HG02870 (cell line): ENCODE measurements at regions not wholly inside any gene's neighbourhood (a gene's known extent, or its start where the extent isn't known, plus 50 kb on each side); places are given as distances from the start of the nearest gene placed in this dataset.
"Not testable (repeated sequence)": the region's sequence is repeated elsewhere in the genome, so short reads cannot be mapped to it uniquely, and the experiment has no call there.

ENCODE experiments used
- ATAC-seq: cut with Tn5 transposase; IDR thresholded peaks from one replicate; pipeline ENCODE4 v1.9.1; 2021; ENCODE audit warnings: mild to moderate bottlenecking, moderate library complexity; ENCODE audit not compliant: unreplicated experiment

- no peak for ATAC-seq
Observed at GRCh38 chr13:53101883-53102282, 73.3 kb downstream of the OLFM4 start.

DNA sequence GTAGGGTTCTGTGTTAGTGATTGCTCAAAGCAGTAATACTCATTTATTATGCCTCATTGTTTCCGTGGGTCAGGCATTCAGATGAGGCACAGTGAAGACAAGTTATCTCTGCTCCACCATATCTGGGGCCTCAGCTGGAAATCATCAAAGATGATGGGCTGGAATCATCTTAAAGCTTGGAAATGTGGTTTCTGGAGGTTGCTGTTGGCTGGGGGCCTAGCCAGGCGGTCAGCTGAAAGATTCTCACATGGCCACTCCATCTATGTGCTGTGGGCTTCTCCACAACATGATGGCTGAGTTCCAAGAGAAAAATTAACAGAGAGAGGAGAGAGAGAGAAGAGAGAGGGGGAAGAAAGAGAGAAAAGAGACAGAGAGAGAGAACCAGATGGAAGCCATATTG is 75.5 kb downstream of the OLFM4 start:
- no peak for ATAC-seq

GRCh38 chr13:53105477-53105876 is 76.9 kb downstream of the OLFM4 start:
- no peak for ATAC-seq

DNA sequence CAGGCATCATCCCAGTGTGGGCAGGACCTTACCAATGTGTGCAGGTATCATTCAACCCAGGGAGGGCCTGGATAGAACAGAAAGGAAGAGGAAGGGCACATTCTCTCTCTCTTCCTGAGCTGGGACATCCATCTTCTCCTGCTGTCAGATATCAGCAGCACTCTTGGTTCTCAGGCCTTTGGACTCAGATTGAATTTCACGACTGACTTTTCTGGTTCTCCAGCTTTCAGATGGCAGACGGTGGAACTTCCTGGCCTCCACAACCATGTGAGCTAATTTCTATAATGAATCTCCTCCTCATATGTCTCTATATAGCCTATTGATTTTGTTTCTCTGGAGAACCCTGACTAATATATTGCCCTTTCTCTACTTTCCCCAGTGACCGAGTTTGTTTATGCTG is 77.3 kb downstream of the OLFM4 start:
- no peak for ATAC-seq

DNA sequence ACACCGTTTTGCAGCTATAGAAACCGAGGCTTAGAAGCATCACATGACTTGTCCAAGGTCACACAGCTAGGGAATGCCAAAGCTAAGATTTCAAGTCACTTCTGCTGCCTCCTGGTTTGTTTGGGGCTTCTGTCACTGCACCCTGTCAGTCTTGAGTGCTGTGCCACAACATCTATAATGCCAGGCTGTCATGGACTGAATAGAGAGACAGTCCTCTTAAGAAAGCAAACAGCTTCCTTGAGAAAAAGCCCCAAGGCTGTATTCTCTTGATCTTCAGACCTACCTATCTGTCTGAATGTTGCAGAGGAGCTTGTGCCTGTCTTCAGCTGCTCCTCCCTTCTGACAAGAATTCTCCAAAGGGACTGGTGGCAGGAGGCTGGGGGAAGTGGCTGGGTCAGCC is 81.6 kb downstream of the OLFM4 start:
- no peak for ATAC-seq

DNA sequence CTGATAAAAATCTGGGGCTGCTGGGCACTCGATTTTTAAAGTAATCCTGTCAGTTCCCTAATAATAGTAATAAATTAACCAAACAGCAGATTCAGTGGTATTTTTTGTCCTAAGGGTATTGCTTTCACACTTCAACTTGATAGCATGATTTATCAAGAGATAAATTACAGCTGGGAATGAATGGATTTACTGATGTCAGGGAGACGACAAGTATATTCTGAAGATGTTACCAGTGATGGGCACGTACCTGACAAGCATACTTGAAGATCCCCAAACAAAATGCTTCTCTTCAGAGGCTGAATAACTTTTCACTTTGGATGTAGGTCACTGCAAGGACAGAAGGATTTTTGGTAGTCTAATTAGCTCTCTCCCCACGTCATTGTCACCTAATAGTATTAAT is 82.0 kb downstream of the OLFM4 start:
- ATAC-seq, result no peak

GRCh38 chr13:53112522-53112921 is 83.9 kb downstream of the OLFM4 start:
- no peak for ATAC-seq

DNA sequence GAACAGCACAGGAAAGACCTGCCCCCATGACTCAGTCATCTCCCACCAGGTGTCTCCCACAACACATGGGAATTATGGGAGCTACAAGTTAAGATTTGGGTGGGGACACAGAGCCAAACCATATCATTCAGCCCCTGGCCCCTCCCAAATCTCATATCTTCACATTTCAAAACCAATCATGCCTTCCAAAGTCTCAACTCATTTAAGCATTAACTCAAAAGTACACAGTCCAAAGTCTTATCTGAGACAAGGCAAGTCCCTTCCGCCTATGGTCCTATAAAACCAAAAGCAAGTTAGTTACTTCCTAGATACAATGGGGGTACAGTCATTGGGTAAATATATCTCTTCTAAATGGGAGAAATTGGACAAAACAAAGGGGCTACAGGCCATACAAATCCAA is 88.4 kb downstream of the OLFM4 start:
- ATAC-seq, result not testable (repeated sequence)

- no peak for ATAC-seq
Observed at GRCh38 chr13:53121131-53121773, 92.6 kb downstream of the OLFM4 start.

DNA sequence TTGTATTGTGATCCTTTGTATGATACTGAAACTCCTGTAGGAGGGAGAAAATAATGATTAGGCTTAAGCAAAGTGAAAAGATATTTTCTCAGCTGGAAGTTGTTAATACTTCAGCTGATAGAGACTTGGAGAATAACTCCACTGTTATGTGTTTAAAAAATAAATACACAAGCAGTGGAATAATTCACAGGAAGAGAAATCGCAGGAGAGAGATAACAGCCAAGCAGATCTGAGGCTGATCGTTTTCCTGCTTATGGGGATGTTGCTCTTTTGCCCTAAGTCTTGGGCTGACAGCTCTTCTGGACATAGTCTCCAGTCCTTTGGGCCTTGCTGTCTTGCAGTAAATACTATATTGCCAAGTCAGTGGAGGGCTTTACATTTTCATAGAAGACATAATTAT is 93.3 kb downstream of the OLFM4 start:
- ATAC-seq, result no peak

GRCh38 chr13:53123536-53123935 is 94.9 kb downstream of the OLFM4 start:
- no peak for ATAC-seq

DNA sequence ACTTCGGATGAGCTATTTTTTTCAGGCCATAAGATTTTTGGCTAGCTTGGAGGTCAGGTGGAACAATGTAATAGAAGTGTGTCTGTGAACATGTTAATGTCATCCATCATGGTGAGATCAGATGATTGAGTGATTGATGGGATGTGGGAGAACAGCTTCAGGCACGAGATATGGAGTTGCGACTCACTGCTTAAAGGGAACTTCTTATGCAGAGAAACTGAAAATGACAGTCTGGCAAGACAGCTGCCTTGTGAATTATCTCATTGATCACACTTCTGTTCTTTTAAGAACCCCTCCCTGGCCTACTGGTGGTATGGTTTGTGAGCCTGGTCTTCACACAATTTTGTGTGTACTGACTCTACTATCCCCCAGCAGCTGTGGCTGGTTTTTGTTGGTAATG is 96.0 kb downstream of the OLFM4 start:
- ATAC-seq, result no peak

- ATAC-seq, result no peak
Observed at GRCh38 chr13:53126841-53127245, 98.2 kb downstream of the OLFM4 start.

DNA sequence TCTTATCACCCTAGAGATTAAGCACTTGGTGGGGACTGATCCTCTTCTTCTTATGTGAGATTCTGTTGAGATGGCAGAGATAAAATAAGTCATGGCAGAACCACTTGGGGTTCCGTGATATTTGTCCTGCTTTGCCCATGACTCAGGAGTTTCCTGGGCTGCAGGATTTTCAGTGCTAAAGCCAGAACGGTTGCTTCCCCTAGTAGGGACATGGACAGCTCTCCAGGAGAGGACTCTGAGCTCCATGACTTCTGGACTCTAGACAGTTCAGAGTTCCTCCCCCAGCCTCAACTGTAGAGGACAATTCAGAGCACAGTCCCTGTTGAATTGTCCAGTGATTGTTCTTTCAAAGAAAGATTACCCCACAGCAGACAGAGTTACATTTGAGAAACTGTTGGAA is 98.8 kb downstream of the OLFM4 start:
- no peak for ATAC-seq

GRCh38 chr13:53129864-53130393 is 101.3 kb downstream of the OLFM4 start:
- no peak for ATAC-seq

DNA sequence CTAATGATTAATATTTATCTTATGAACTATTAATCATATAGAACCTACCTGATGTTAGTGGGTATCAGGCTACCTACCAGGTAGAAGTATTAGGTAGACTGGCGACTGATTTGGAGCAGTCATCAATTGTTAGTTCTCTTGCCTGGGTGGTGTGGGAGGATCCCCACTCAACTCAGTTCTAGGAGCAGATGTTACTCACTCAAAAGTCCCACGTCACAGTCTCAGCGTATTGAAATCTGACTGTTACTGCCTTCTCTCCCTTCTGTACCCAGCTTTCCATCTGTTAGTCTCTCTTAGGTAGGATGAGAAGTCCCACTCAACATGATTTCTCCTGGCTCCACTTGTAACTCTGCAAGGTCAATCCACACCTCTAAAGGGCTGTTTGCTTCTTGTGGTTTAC is 102.7 kb downstream of the OLFM4 start:
- ATAC-seq, result no peak

GRCh38 chr13:53135301-53135700 is 106.7 kb downstream of the OLFM4 start:
- no peak for ATAC-seq

GRCh38 chr13:53136554-53137215 is 108.1 kb downstream of the OLFM4 start:
- no peak for ATAC-seq

GRCh38 chr13:53137779-53138178 is 109.2 kb downstream of the OLFM4 start:
- ATAC-seq, result no peak

DNA sequence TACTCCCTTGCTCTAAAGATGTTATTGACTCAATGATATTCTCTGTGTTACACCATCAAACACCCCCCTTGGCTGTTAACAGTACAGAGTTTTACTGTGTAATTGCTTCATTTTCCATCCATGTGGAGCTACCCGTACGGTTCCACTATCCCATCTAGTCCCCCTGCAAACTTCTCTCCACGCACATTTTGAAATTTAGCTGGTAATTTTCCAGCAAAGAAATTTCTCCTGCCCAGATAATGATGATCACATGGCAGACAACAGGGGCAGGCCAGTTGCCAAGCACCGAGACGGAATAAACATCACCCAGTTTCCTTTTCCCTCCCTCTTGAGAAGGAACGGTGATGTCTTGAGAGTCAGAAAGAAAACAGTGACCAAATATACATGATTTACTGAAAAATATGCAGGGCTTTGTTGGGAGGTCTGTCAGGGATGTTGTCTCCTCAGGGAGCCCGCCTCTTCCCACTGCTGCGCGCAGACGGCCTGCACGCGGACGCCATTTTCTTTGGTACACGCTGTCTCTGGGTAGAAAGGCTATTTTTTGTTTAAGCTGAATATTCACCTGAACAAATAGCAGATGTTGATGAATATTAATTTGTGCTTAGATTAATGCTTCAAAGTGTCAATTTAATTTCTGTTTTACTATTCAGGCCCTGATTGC is 109.9 kb downstream of the OLFM4 start:
- no peak for ATAC-seq

- ATAC-seq, result no peak
Observed at GRCh38 chr13:53141336-53141735, 112.7 kb downstream of the OLFM4 start.

DNA sequence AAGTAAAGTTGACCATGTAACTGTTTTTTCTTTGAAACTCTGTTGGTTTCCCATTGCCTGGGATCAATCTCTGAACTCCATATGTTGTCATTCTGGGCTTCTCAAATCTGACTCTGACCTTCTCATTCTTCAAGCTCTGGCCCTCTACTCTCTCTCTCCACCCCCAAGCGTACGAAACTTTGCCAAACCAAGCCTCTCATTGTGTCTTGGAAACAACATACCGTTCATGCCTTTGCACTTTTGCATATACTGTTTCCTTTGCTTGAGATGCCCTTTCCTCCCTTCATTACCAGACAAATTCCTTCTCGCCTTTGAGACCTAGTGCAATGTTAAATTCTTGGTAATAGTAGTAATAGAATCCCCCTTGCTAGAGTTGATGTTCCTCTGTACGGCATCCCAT is 113.7 kb downstream of the OLFM4 start:
- no peak for ATAC-seq
